ENCODE measurements at regions not wholly inside any gene's neighbourhood (a gene's known extent, or its start where the extent isn't known, plus 50 kb on each side); places are given as distances from the start of the nearest gene placed in this dataset.

DNA sequence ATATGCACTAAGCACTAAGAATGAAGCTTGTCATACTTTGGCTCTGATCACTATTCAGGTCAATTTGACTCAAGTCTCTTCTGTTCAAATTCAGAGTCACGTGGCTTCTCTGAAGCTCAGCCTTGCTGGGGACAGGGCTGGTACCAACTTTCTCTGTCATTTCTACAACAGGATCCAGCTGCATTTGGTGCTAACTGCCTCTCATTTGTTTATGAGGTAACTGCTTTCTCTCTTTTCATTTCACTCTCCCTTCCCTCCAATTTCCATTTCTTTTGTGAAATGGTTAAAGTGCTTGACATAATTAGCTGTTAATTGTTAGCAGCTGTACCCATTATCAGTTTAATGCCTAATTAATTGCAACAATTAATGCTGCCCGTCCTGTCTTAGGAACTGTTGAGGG lies 259.7 kb upstream of the PLET1 start:
- Histone ChIP-seq H3K9me3 (ENCODE audit: control insufficient read depth, low read length) (no peaks in the 10 kb centered on the region), H3K4me1 (ENCODE audit: control insufficient read depth, insufficient read depth, low read length) (peaks cover 13% of the 10 kb centered on the region), H3K27me3 (ENCODE audit: control insufficient read depth, insufficient read depth, low read length) (no peaks in the 10 kb centered on the region), H3K36me3 (ENCODE audit: control insufficient read depth, insufficient read depth, low read length) (no peaks in the 10 kb centered on the region), H3K9ac (ENCODE audit: low read length) (no peak overlapping the region), H3K4me3 (ENCODE audit: low read length) (no peak overlapping the region)

DNA sequence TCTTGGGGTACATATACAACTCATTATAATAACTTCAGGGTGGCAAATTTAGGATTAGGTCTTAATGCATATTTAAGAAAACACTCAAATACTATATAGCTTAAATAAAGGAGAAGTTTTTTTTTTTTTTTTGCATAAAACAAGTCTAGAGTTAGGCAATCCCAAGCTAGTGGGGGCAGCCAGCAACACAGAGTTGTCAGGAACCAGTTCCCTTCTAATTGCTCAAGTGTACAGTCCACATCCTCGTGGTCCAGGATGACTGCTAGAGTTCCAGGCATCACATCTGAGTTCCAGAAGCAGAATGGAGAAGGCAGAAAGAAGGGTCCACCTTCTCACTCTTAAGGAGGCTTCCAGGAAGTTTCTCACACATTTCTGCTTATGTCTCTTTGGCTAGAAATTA lies 261.9 kb upstream of the PLET1 start:
- no peaks in the 10 kb centered on the region for H3K36me3 ChIP-seq (ENCODE audit: control insufficient read depth, insufficient read depth, low read length)
- no peak overlapping the region for H3K9ac ChIP-seq (ENCODE audit: low read length)
- no peaks in the 10 kb centered on the region for H3K27me3 ChIP-seq (ENCODE audit: control insufficient read depth, insufficient read depth, low read length)
- no peak overlapping the region for H3K4me3 ChIP-seq (ENCODE audit: low read length)
- no peaks in the 10 kb centered on the region for H3K9me3 ChIP-seq (ENCODE audit: control insufficient read depth, low read length)
- H3K4me1 ChIP-seq (ENCODE audit: control insufficient read depth, insufficient read depth, low read length) = peaks cover 28% of the 10 kb centered on the region

DNA sequence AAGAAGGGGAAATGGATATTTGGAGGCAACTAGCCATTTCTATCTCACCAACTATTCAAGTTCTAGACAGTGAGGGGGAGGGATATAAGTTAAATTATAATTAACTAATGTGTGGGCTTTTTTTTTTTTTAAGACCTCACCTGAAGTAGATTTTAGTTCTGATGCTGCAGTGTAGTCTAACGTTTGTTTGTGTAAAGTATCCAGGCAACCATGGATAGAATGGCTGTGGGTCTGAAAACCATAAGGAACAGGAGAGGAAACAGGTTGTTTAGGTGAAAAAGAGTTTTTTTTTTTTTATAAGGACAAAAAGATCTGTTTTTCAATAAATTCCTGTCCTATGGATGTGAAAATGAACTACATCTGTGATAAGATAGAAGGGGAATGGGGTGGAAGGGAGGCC lies 262.4 kb upstream of the PLET1 start:
- H3K27me3 ChIP-seq (ENCODE audit: control insufficient read depth, insufficient read depth, low read length) = no peaks in the 10 kb centered on the region
- H3K36me3 ChIP-seq (ENCODE audit: control insufficient read depth, insufficient read depth, low read length) = no peaks in the 10 kb centered on the region
- no peaks in the 10 kb centered on the region for H3K9me3 ChIP-seq (ENCODE audit: control insufficient read depth, low read length)
- no peak overlapping the region for H3K4me3 ChIP-seq (ENCODE audit: low read length)
- H3K4me1 ChIP-seq (ENCODE audit: control insufficient read depth, insufficient read depth, low read length) = peaks cover 31% of the 10 kb centered on the region
- H3K9ac ChIP-seq (ENCODE audit: low read length) = no peak overlapping the region

DNA sequence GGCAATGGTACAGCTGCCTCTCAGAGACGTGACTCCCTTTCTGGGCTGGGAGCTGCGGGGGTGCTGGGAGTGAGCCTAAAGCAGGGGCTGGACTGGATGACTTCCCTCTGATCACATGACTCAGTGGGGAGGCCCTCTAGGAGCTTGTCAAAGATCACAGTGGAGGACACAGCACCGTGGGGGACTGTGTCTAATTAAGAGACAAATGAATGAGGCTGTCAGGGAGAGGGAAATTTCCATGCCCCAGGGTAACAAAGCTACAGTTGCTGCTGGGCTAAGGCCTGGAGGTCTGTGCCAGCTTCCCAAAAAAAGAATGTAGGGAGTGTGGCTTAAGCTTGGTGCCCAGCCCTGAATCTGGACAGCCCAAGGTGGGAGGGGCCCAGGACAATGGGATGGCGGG lies 262.8 kb upstream of the PLET1 start:
- Histone ChIP-seq H3K4me3 (ENCODE audit: low read length) (no peak overlapping the region), H3K9ac (ENCODE audit: low read length) (no peak overlapping the region), H3K27me3 (ENCODE audit: control insufficient read depth, insufficient read depth, low read length) (no peaks in the 10 kb centered on the region), H3K4me1 (ENCODE audit: control insufficient read depth, insufficient read depth, low read length) (peaks cover 31% of the 10 kb centered on the region), H3K36me3 (ENCODE audit: control insufficient read depth, insufficient read depth, low read length) (no peaks in the 10 kb centered on the region), H3K9me3 (ENCODE audit: control insufficient read depth, low read length) (no peaks in the 10 kb centered on the region)

DNA sequence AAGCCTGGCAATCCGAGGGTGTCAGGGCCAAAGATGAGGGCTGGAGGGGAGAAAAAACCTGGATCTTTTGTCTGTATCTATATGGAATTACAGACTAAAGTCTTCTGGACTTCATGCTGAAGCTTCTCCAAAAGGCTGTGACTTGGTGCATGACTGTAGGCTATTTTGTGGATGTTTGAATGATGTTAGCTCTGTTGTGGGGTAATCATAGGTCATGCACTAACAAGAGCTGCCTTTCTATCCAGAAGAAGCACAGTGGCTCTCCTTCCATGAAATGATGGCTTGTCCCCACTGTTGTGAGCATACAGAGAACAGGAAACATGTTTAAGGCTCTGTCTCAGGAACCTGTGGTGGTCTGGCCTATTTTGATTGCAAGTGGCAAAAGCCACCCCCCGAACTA lies 263.3 kb upstream of the PLET1 start:
- no peaks in the 10 kb centered on the region for H3K36me3 ChIP-seq (ENCODE audit: control insufficient read depth, insufficient read depth, low read length)
- H3K4me1 ChIP-seq (ENCODE audit: control insufficient read depth, insufficient read depth, low read length) = peaks cover 31% of the 10 kb centered on the region
- no peak overlapping the region for H3K9ac ChIP-seq (ENCODE audit: low read length)
- H3K4me3 ChIP-seq (ENCODE audit: low read length) = no peak overlapping the region
- no peaks in the 10 kb centered on the region for H3K9me3 ChIP-seq (ENCODE audit: control insufficient read depth, low read length)
- no peaks in the 10 kb centered on the region for H3K27me3 ChIP-seq (ENCODE audit: control insufficient read depth, insufficient read depth, low read length)

DNA sequence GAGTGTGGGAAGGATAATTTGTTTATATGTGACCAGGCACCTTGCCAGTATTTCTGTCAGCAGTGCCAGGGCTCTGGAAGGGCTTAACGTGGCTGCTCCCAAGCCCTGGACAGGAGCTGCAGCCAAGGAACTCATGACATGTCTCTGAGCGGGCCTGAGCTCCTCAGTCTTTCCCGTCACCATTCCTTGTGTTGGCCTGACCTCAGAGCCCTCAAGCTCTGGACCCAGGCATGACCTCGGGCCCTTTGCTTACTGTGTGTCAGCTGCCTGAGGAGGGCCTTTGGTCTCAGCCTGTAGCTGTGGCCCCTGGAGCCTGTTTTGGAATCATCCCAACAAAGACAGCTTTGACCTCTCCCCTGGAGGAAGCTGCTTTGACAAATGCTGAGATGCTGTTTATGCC lies 264.1 kb upstream of the PLET1 start:
- no peaks in the 10 kb centered on the region for H3K9me3 ChIP-seq (ENCODE audit: control insufficient read depth, low read length)
- no peak overlapping the region for H3K9ac ChIP-seq (ENCODE audit: low read length)
- no peaks in the 10 kb centered on the region for H3K36me3 ChIP-seq (ENCODE audit: control insufficient read depth, insufficient read depth, low read length)
- H3K27me3 ChIP-seq (ENCODE audit: control insufficient read depth, insufficient read depth, low read length) = no peaks in the 10 kb centered on the region
- H3K4me3 ChIP-seq (ENCODE audit: low read length) = no peak overlapping the region
- H3K4me1 ChIP-seq (ENCODE audit: control insufficient read depth, insufficient read depth, low read length) = peaks cover 31% of the 10 kb centered on the region

DNA sequence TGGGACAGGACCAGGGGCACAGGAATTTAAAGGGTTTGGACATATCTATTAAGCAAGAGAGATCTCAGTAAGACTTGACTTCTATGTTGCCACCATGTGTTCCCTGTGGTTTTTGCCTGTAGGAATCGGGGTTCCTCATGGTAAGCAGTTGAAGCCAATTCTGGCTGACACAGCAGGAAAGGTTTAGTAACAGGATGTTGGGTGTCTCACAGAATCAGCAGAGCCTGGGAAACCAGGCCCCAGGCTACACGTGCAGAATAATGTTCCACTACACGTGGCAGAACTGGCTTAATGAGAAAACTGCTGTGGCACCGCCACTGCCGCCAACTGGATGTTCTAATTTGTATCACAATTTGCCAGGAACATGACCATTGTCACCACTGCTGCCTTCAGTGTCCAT lies 264.6 kb upstream of the PLET1 start:
- Histone ChIP-seq H3K9ac (ENCODE audit: low read length) (no peak overlapping the region), H3K4me3 (ENCODE audit: low read length) (no peak overlapping the region), H3K27me3 (ENCODE audit: control insufficient read depth, insufficient read depth, low read length) (no peaks in the 10 kb centered on the region), H3K4me1 (ENCODE audit: control insufficient read depth, insufficient read depth, low read length) (peaks cover 31% of the 10 kb centered on the region), H3K36me3 (ENCODE audit: control insufficient read depth, insufficient read depth, low read length) (no peaks in the 10 kb centered on the region), H3K9me3 (ENCODE audit: control insufficient read depth, low read length) (no peaks in the 10 kb centered on the region)

DNA sequence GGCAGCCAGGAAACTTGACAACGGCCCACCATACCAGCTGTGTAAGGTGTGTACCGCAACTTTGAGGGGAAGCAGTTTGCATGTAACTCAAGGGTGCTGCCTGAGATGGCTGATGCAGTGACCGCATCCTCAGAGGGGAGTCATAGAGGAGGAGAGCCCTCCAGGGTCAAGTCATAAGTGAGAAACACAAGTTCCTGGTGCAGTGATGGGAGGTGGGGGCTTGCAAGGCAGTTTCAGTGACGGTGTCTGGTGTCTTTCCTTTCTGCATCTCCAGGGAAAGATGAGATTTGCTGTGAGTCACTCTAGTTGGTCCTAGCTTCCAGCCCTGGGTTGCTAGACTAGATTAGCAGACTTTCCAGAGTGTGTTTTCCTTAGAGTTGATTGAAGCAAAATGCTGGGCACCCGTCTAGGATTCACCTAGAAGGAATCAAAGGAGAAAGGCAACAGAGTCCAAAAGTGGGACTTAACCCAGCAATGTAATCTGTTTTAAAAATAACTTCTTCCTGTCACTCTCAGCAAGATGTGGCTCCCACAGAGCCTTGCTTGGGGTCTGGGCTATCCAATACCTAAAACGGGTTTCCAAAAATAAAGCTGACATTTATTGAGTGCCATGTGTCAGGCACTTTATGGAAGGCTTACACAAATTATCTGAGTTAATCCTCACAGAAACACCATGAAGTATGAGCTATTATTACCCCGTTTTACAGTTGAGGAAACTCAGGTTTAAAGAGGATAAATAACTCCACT lies 265.4 kb upstream of the PLET1 start:
- H3K27me3 ChIP-seq (ENCODE audit: control insufficient read depth, insufficient read depth, low read length) = no peaks in the 10 kb centered on the region
- H3K9ac ChIP-seq (ENCODE audit: low read length) = no peak overlapping the region
- H3K36me3 ChIP-seq (ENCODE audit: control insufficient read depth, insufficient read depth, low read length) = no peaks in the 10 kb centered on the region
- no peaks in the 10 kb centered on the region for H3K9me3 ChIP-seq (ENCODE audit: control insufficient read depth, low read length)
- H3K4me1 ChIP-seq (ENCODE audit: control insufficient read depth, insufficient read depth, low read length) = peaks cover 31% of the 10 kb centered on the region
- no peak overlapping the region for H3K4me3 ChIP-seq (ENCODE audit: low read length)

DNA sequence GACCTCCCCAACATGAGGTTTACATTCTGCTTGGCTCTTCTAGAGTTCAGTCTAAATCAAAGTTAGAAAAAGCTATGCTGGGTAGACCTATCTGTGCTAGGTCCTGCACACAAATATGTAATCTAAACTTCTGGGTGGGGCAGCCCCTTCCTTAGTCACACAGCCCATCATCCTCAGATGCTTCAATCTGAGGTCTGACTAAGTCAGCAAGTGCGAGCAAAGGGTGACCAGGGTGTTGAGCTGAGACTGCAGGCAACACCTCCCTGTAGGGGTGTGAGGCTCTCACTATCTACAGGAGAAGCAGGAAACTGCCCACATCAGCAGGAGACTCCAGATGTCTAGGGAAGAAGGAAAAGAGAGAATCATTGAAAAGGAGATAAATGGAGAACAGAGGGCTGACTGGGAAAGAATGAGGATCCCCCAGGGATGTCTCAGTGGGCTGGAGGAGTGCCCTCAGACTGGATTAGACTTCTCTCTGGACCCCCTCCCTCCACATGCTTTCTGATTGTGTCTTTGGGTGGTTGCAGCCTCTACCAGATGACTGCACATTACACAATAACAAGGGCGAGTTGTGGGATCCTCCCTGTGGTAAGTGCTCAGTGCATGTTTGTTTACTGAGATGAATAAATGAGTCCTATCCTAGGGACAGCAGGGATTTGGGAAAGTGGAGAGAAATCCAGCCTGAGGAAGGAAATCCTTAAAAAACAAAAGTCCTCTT lies 266.2 kb upstream of the PLET1 start:
- H3K4me3 ChIP-seq (ENCODE audit: low read length) = no peak overlapping the region
- no peak overlapping the region for H3K9ac ChIP-seq (ENCODE audit: low read length)
- no peaks in the 10 kb centered on the region for H3K36me3 ChIP-seq (ENCODE audit: control insufficient read depth, insufficient read depth, low read length)
- H3K27me3 ChIP-seq (ENCODE audit: control insufficient read depth, insufficient read depth, low read length) = no peaks in the 10 kb centered on the region
- H3K9me3 ChIP-seq (ENCODE audit: control insufficient read depth, low read length) = no peaks in the 10 kb centered on the region
- H3K4me1 ChIP-seq (ENCODE audit: control insufficient read depth, insufficient read depth, low read length) = peaks cover 31% of the 10 kb centered on the region

DNA sequence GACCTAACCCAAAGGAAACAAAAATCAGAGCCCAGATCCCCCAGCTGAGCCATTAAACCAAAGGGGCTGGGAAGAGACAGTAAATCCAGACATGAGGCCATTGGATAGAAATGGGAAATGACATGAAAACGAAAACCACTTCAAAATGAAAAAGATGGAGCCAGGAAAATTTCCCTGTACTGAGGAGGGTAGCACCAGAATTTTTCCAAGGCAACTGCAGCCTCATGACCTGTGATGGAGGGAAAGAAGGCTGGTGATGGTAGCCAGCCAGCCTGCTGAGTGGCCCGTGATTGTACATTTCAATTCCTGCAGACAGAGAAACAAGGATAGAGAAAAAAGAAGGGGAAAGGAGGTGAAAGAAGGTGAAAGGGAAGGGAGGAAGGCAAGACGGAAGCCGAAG lies 268.4 kb upstream of the PLET1 start:
- Histone ChIP-seq H3K27me3 (ENCODE audit: control insufficient read depth, insufficient read depth, low read length) (no peaks in the 10 kb centered on the region), H3K4me3 (ENCODE audit: low read length) (no peak overlapping the region), H3K4me1 (ENCODE audit: control insufficient read depth, insufficient read depth, low read length) (peaks cover 37% of the 10 kb centered on the region), H3K9me3 (ENCODE audit: control insufficient read depth, low read length) (no peaks in the 10 kb centered on the region), H3K9ac (ENCODE audit: low read length) (no peak overlapping the region), H3K36me3 (ENCODE audit: control insufficient read depth, insufficient read depth, low read length) (no peaks in the 10 kb centered on the region)

DNA sequence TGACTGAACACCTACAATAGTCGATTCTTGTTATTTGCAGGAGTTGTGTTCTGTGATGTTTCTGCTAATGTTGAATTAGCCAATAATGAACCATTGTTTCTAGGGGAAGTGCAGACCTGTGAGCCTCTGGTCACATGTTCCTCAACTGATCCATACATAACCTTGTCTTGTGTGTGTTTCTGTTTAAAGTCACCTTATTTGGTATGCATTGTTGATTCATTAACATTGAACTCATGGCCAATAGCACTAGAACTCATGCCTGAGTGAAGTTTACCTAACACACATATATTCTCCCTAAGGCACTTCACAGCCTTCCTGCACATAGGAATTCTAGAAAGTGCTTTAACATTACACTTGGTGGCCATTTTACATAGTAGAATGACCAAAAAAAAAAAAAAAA lies 271.8 kb upstream of the PLET1 start:
- Histone ChIP-seq H3K4me3 (ENCODE audit: low read length) (no peak overlapping the region), H3K9me3 (ENCODE audit: control insufficient read depth, low read length) (no peaks in the 10 kb centered on the region), H3K27me3 (ENCODE audit: control insufficient read depth, insufficient read depth, low read length) (no peaks in the 10 kb centered on the region), H3K4me1 (ENCODE audit: control insufficient read depth, insufficient read depth, low read length) (peaks cover 17% of the 10 kb centered on the region), H3K9ac (ENCODE audit: low read length) (no peak overlapping the region), H3K36me3 (ENCODE audit: control insufficient read depth, insufficient read depth, low read length) (no peaks in the 10 kb centered on the region)

DNA sequence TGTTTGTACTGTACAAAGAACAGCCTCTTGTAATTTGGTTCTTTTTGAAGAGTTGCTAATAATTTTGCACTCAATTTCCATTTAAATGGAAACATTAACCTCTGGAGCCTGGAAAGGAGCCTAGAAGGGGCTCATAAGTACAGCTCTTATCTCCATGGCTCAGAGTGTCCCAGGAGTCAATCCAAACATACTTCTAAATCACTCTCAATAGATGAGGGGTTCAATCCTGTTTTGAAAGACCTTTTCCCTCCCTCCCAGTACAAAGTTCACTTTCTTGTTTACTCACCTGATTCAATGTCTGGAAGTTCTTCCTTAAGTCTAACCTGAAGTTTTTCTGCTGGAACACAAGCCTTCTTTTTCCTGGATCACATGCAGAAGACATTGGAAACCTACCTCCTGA lies 273.0 kb upstream of the PLET1 start:
- Histone ChIP-seq H3K9ac (ENCODE audit: low read length) (no peak overlapping the region), H3K4me1 (ENCODE audit: control insufficient read depth, insufficient read depth, low read length) (peaks cover 19% of the 10 kb centered on the region), H3K4me3 (ENCODE audit: low read length) (no peak overlapping the region), H3K36me3 (ENCODE audit: control insufficient read depth, insufficient read depth, low read length) (no peaks in the 10 kb centered on the region), H3K9me3 (ENCODE audit: control insufficient read depth, low read length) (no peaks in the 10 kb centered on the region), H3K27me3 (ENCODE audit: control insufficient read depth, insufficient read depth, low read length) (no peaks in the 10 kb centered on the region)

Data from mucosa of stomach (tissue), 1 donor.